Thyroid gland (tissue), 4 donors: ENCODE measurements at regions not wholly inside any gene's neighbourhood (a gene's known extent, or its start where the extent isn't known, plus 50 kb on each side); places are given as distances from the start of the nearest gene placed in this dataset.

Experiments
- CTCF ChIP-seq, 6 experiments: fragments of 200-600 bp in 3 of 6; fragments of 450-650 bp in 3 of 6; sonication (generic) in 3 of 6; IDR thresholded peaks; one replicate each; pipeline ENCODE4 v1.5.1; 2016 to 2019; ENCODE audit warnings: antibody characterized with exemption in 6 of 6, mild to moderate bottlenecking in 2 of 6, inconsistent platforms in 1 of 6, moderate library complexity in 1 of 6
- POLR2A ChIP-seq, 2 donors: fragments of 450-650 bp; IDR thresholded peaks; one replicate each; pipeline ENCODE4 v1.6.1; 2017; ENCODE audit warnings: antibody characterized with exemption in 2 of 2, mild to moderate bottlenecking in 2 of 2, moderate library complexity in 1 of 2

- TF ChIP-seq POLR2A (IDR thresholded peaks at IDR 0.05) (no peak), CTCF (IDR thresholded peaks at IDR 0.05) (no peak)
These were observed 311.1 kb downstream of the NR4A2 start for GRCh38 chr2:156021146-156022040.
